ENCODE measurements at regions not wholly inside any gene's neighbourhood (a gene's known extent, or its start where the extent isn't known, plus 50 kb on each side); places are given as distances from the start of the nearest gene placed in this dataset.

DNA sequence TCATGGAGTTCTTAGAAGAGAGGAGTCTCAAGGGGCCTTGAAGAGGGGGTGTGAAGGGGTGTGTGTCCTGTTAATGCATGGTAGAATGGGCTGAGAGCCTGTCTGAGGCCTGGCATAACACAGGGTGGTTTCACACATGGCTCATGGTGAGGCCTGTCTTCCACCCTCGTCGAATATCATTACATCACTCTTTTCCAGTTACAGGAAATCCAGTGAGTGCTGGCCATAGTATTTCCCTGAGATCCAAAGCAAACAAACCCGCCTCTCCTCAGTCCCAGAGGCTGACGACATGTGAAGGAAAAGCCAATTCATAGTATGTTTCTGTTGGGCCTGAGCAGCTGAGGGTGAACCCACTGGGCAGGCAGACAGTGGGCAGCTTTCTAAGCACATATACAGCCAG is 159.4 kb upstream of the NR3C1 start:
- Histone ChIP-seq H3K79me2 (no peaks in the 10 kb centered on the region), H3K4me2 (no peak overlapping the region), H3K27ac (peak overlapping the region; percentile 78), H3K4me3 (no peak overlapping the region), H3K9me3 (ENCODE audit: low read depth) (no peaks in the 10 kb centered on the region), H3K27me3 (no peaks in the 10 kb centered on the region), H4K20me1 (ENCODE audit: insufficient read depth, poor library complexity, severe bottlenecking) (no peaks in the 10 kb centered on the region), H3K4me1 (ENCODE audit: insufficient read depth) (peaks cover 10% of the 10 kb centered on the region), H3K36me3 (replicated peaks; ENCODE audit: insufficient read depth, low read depth) (no peaks in the 10 kb centered on the region), H2AFZ (peak overlapping the region; percentile 28), H3K9me2 (replicated peaks; ENCODE audit: insufficient read depth) (no peaks in the 10 kb centered on the region)
- TF ChIP-seq EZH2phosphoT487 (IDR thresholded peaks at IDR 0.05; ENCODE audit: low read depth, severe bottlenecking, unreplicated experiment) (no peak), EZH2 (IDR thresholded peaks at IDR 0.05; ENCODE audit: borderline replicate concordance) (no peak)
- TF ChIP-seq, protein P1, sequence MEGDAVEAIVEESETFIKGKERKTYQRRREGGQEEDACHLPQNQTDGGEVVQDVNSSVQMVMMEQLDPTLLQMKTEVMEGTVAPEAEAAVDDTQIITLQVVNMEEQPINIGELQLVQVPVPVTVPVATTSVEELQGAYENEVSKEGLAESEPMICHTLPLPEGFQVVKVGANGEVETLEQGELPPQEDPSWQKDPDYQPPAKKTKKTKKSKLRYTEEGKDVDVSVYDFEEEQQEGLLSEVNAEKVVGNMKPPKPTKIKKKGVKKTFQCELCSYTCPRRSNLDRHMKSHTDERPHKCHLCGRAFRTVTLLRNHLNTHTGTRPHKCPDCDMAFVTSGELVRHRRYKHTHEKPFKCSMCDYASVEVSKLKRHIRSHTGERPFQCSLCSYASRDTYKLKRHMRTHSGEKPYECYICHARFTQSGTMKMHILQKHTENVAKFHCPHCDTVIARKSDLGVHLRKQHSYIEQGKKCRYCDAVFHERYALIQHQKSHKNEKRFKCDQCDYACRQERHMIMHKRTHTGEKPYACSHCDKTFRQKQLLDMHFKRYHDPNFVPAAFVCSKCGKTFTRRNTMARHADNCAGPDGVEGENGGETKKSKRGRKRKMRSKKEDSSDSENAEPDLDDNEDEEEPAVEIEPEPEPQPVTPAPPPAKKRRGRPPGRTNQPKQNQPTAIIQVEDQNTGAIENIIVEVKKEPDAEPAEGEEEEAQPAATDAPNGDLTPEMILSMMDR (IDR thresholded peaks at IDR 0.05; ENCODE audit: poor library complexity), result no peak
- WGBS (ENCODE audit: low lambda C conversion rate, missing lambda C conversion rate), result 53% methylated on average over 4 of the region's 4 CpGs
- DNase-seq (ENCODE audit: low spot score), result peak; percentile 55

DNA sequence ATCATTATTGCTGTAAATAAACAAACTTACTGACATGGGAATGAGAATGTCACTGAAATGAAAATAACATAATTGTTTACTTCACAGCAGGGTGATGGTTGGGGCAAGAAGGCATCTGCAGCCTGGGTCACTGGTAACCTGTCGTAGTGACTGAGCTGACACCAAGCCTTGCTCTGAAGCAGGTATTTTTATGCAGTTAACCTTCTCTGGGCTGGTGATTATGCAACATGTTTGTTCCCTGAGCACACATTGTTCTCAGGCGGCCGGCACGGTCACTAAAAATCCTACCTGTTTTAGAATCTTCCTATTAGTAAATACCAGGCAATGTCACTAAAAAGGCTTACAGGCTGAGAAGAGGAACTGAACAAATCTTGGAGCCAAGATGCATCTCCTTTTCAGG is 157.7 kb upstream of the NR3C1 start:
- Histone ChIP-seq H3K4me1 (ENCODE audit: insufficient read depth) (peaks cover 14% of the 10 kb centered on the region), H3K27me3 (no peaks in the 10 kb centered on the region), H4K20me1 (ENCODE audit: insufficient read depth, poor library complexity, severe bottlenecking) (no peaks in the 10 kb centered on the region), H3K9me3 (ENCODE audit: low read depth) (no peaks in the 10 kb centered on the region), H3K9me2 (replicated peaks; ENCODE audit: insufficient read depth) (no peaks in the 10 kb centered on the region), H3K36me3 (replicated peaks; ENCODE audit: insufficient read depth, low read depth) (no peaks in the 10 kb centered on the region), H3K4me3 (no peak overlapping the region), H2AFZ (no peak overlapping the region), H3K27ac (peak overlapping the region; percentile 78), H3K4me2 (peak overlapping the region; percentile 42), H3K79me2 (no peaks in the 10 kb centered on the region)
- 56% methylated on average over 4 of the region's 4 CpGs for WGBS (ENCODE audit: low lambda C conversion rate, missing lambda C conversion rate)
- peak; percentile 47 for DNase-seq (ENCODE audit: low spot score)
- TF ChIP-seq, protein P1 (IDR thresholded peaks at IDR 0.05; ENCODE audit: poor library complexity), result no peak
- no peak for TF ChIP-seq EZH2 (IDR thresholded peaks at IDR 0.05; ENCODE audit: borderline replicate concordance)
- TF ChIP-seq EZH2phosphoT487 (IDR thresholded peaks at IDR 0.05; ENCODE audit: low read depth, severe bottlenecking, unreplicated experiment), result no peak

DNA sequence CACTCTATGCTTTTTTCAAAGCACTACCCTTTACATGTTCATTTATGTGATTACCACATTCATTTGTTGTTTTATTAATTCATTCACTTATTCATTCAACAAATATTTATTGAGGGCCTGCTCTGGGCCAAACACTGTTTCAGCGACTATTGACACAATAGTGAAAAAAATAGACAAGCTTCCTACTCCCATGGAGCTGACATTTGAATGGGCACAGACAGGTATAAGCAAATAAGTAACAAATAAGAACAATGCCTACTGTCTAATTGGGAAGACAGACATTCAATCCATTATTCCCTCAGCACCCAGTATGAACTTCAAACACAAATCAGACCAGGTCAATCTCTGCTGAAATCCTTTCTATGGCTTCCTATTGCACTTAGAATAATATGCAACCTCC is 156.9 kb upstream of the NR3C1 start:
- Histone ChIP-seq H2AFZ (no peak overlapping the region), H3K4me3 (no peak overlapping the region), H3K79me2 (no peaks in the 10 kb centered on the region), H4K20me1 (ENCODE audit: insufficient read depth, poor library complexity, severe bottlenecking) (no peaks in the 10 kb centered on the region), H3K27me3 (no peaks in the 10 kb centered on the region), H3K4me1 (ENCODE audit: insufficient read depth) (peaks cover 16% of the 10 kb centered on the region), H3K36me3 (replicated peaks; ENCODE audit: insufficient read depth, low read depth) (no peaks in the 10 kb centered on the region), H3K9me2 (replicated peaks; ENCODE audit: insufficient read depth) (no peaks in the 10 kb centered on the region), H3K4me2 (no peak overlapping the region), H3K27ac (no peak overlapping the region), H3K9me3 (ENCODE audit: low read depth) (no peaks in the 10 kb centered on the region)
- no peak for DNase-seq (ENCODE audit: low spot score)
- 76% methylated on average over 1 of the region's 1 CpG for WGBS (ENCODE audit: low lambda C conversion rate, missing lambda C conversion rate)
- TF ChIP-seq EZH2phosphoT487 (IDR thresholded peaks at IDR 0.05; ENCODE audit: low read depth, severe bottlenecking, unreplicated experiment), result no peak
- TF ChIP-seq EZH2 (IDR thresholded peaks at IDR 0.05; ENCODE audit: borderline replicate concordance), result no peak
- TF ChIP-seq, protein P1 (IDR thresholded peaks at IDR 0.05; ENCODE audit: poor library complexity), result no peak

Data from hepatocyte (in vitro differentiated cells).